Colon (tissue), 2 donors: ENCODE measurements at regions not wholly inside any gene's neighbourhood (a gene's known extent, or its start where the extent isn't known, plus 50 kb on each side); places are given as distances from the start of the nearest gene placed in this dataset.
A peak's percentile ranks its signal among the peaks of the same experiment; 100 is the strongest.

Experiments
- FAIRE-seq: peaks from 2 replicates; lab custom pipeline; 2012; peaks lifted over from hg19 to GRCh38; lab: Jason Lieb, UNC
- donor health status: control.
- donor health status: control.

DNA sequence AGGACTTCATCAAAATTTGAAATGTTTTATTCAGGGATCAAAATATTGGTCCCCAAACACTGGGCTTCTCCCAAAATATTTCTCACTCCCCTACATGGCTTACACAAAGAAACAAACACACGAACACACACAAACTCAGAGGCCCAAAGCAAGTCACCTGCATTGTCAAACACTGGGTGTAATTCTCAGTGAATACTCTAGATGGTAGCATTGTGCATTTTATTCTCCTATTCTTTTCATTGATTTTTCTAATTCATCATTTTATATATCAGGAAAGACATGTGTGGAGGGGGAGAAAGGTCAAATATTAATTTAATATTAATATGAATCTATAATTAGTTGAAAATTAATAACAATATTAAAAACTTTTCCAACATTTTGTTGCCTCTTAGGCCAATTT, 72.3 kb upstream of the TNMD start:
- FAIRE-seq = peak; percentile 94

DNA sequence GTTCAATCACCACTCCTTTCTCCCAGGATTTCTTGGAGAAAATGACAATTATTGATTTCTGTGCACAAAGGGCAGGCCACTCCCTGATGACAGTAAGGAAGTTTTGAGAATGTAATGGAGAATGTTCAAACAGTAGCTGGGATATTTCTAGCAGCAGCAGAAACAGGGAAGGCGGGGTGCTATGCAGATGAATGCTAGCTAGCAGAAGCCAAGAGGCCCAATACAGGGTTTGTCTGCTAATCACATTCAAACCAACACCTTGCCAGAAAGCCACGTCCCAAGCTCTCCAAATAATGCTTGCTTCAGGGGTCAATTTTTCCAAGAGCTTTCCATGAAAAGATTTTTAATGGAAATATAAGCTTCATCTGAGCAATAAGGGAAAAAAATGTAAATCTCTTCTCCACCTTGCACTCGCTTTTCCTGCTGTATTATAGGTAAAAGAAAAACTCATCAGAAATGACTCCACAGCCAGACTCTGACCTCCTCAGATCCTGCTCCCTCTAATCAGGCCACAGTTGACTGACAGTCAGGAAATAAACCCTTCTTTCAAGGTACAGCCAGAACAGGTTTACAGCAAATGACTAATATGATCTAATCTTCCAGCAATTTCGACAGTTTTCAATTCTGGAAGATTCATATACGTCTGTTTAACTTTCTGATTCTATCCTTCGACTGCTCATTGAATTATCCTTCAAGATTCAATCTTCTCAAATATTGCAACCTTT, 84.7 kb upstream of the PCDH19 start:
- FAIRE-seq = peak; percentile 88

- FAIRE-seq = no peak
These were observed 81.1 kb upstream of the PCDH19 start for GRCh38 chrX:100491174-100491573.

GRCh38 chrX:100487795-100488194, 77.7 kb upstream of the PCDH19 start:
- FAIRE-seq = no peak

- no peak for FAIRE-seq
These were observed 74.9 kb upstream of the PCDH19 start for GRCh38 chrX:100484971-100485370.

DNA sequence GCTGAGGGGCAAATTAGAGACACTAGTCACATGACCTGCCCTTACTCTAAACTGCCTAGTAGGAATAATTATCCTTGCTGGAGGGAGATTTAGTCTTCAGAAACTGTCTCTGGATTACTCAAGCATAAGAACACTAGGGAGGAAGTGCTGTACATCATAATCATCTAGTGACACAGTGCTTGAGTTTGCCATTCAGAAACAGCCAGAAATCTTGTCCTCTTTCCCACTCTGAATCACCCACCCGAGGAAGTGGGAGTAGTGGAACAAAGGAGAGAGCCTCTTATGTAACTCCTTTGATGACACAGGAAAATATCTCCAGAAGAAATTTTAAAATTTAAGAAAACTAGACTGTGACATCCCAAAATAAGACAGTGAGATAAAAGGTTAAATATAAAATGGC, 69.3 kb upstream of the PCDH19 start:
- no peak for FAIRE-seq

DNA sequence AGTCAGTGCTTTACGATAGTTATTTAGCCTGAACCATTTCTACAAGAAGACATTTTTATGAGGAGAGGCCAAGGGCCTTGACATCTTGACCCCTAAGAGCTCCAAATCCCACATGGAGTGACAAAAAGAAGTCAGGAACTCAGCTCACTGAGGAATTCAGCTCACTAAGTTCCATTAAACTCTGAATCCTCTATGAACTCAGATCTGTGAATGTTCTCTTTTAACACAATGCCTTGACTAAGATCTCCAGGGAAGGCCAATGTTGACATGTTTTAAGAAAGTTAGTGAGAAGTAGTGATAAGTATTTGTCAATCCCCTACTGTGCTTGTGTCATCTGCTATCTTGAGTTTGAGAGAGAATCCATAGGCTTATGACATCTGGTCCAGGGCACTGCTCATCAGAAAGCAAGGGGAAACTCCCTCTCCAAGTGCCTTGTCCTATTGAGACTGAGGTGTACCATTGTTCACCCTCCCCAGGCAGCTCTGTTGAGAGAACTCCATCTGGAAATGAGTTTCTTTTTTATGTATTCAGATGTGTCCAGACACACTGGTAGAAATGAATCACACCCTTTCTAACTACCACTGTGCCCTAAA, 68.7 kb upstream of the PCDH19 start:
- no peak for FAIRE-seq

DNA sequence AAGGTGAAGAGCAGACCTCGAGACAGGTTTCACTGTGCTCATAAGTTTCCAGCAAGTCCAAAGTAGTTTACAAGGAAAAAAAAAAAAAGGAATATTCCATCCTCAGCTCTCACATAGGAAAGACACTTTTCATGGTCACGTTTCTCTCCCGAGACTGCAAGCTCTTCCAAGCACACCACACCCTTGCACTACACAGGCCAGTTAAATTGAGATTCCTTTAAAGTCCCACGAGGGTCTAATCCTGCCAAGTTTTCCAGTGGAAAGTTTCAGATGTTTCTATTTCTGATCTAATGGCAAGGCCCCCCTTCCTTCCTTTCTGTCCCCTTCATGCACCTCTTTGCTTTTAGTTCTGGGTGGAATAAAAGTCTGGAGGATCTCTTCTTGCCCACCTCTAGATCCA, 67.9 kb upstream of the PCDH19 start:
- FAIRE-seq = no peak

- FAIRE-seq = no peak
These were observed 67.4 kb upstream of the PCDH19 start for GRCh38 chrX:100477467-100477866.
